RWPE2 (cell line): ENCODE measurements at regions not wholly inside any gene's neighbourhood (a gene's known extent, or its start where the extent isn't known, plus 50 kb on each side); places are given as distances from the start of the nearest gene placed in this dataset.

ENCODE experiments used
- ATAC-seq: fragments of 200-7000 bp; cut with Tn5 transposase; 3 replicates; pipeline ENCODE4 v1.9.1; 2021; ENCODE audit warnings: low read depth
- DNase-seq: peaks from one replicate; pipeline ENCODE4 v3.0.0-alpha.2; 2020; ENCODE audit warnings: low spot score
- H3K27ac ChIP-seq: fragments of 450-650 bp; 2 replicates; pipeline ENCODE4 v1.5.1; 2017; ENCODE audit warnings: mild to moderate bottlenecking; ENCODE audit not compliant: poor library complexity, severe bottlenecking
- H3K27me3 ChIP-seq: fragments of 250-450 bp; sonication (Bioruptor Pico); 2 replicates; pipeline ENCODE4 v1.5.1; 2021; ENCODE audit warnings: mild to moderate bottlenecking, moderate library complexity; ENCODE audit not compliant: insufficient read depth, poor library complexity, severe bottlenecking
- H3K36me3 ChIP-seq: fragments of 250-450 bp; sonication (Bioruptor Pico); 2 replicates; pipeline ENCODE4 v1.5.1; 2020; ENCODE audit warnings: low read depth, mild to moderate bottlenecking, moderate library complexity
- H3K4me1 ChIP-seq: fragments of 250-450 bp; sonication (Bioruptor Pico); 2 replicates; pipeline ENCODE4 v1.5.1; 2021; ENCODE audit warnings: mild to moderate bottlenecking, moderate library complexity; ENCODE audit not compliant: insufficient read depth, poor library complexity, severe bottlenecking
- H3K4me3 ChIP-seq: fragments of 250-450 bp; sonication (Bioruptor Pico); 2 replicates; pipeline ENCODE4 v1.5.1; 2021; ENCODE audit warnings: mild to moderate bottlenecking, moderate library complexity; ENCODE audit not compliant: severe bottlenecking
- H3K9me3 ChIP-seq: fragments of 250-450 bp; sonication (Bioruptor Pico); 2 replicates; pipeline ENCODE4 v1.5.1; 2021; ENCODE audit warnings: mild to moderate bottlenecking, moderate library complexity; ENCODE audit not compliant: severe bottlenecking
- CTCF ChIP-seq: fragments of 450-650 bp; IDR thresholded peaks from one replicate; pipeline ENCODE4 v1.5.1; 2017; ENCODE audit warnings: mild to moderate bottlenecking, moderate library complexity; ENCODE audit not compliant: poor library complexity, severe bottlenecking

GRCh38 chr2:186269536-186269935 is 216.5 kb upstream of the ZC3H15 start:
- H3K4me1 ChIP-seq, result no peaks in the 10 kb centered on the region
- DNase-seq, result no peak
- no peak overlapping the region for H3K27ac ChIP-seq
- H3K9me3 ChIP-seq, result no peaks in the 10 kb centered on the region
- no peak for TF ChIP-seq CTCF
- H3K4me3 ChIP-seq, result no peak overlapping the region
- ATAC-seq, result no peak
- no peaks in the 10 kb centered on the region for H3K27me3 ChIP-seq
- H3K36me3 ChIP-seq, result no peaks in the 10 kb centered on the region

- H3K4me1 ChIP-seq, result peaks cover 7% of the 10 kb centered on the region
- no peak overlapping the region for H3K27ac ChIP-seq
- TF ChIP-seq CTCF, result no peak
- ATAC-seq, result no peak
- no peaks in the 10 kb centered on the region for H3K27me3 ChIP-seq
- H3K9me3 ChIP-seq, result no peaks in the 10 kb centered on the region
- H3K4me3 ChIP-seq, result no peak overlapping the region
- no peaks in the 10 kb centered on the region for H3K36me3 ChIP-seq
- no peak for DNase-seq
These were observed 212.1 kb upstream of the ZC3H15 start for GRCh38 chr2:186273953-186274352.

GRCh38 chr2:186274936-186275575 is 211.0 kb upstream of the ZC3H15 start:
- Histone ChIP-seq H3K27ac (no peak overlapping the region), H3K4me1 (peaks cover 7% of the 10 kb centered on the region), H3K36me3 (no peaks in the 10 kb centered on the region), H3K4me3 (no peak overlapping the region), H3K9me3 (no peaks in the 10 kb centered on the region), H3K27me3 (no peaks in the 10 kb centered on the region)
- TF ChIP-seq CTCF, result no peak
- DNase-seq (no peak), ATAC-seq (peak; percentile 88)

- ATAC-seq, result no peak
- no peak for TF ChIP-seq CTCF
- DNase-seq, result no peak
These were observed 209.2 kb upstream of the ZC3H15 start for GRCh38 chr2:186276909-186277308.

GRCh38 chr2:186281726-186282125 is 204.3 kb upstream of the ZC3H15 start:
- ATAC-seq, result peak; percentile 35
- no peak for TF ChIP-seq CTCF
- H3K27me3 ChIP-seq, result no peaks in the 10 kb centered on the region
- no peaks in the 10 kb centered on the region for H3K36me3 ChIP-seq
- no peak overlapping the region for H3K27ac ChIP-seq
- no peak overlapping the region for H3K4me3 ChIP-seq
- peaks cover 8% of the 10 kb centered on the region for H3K4me1 ChIP-seq
- DNase-seq, result no peak
- no peaks in the 10 kb centered on the region for H3K9me3 ChIP-seq

More at GRCh38 chr2:186276909-186277308, 209.2 kb upstream of the ZC3H15 start:
- Histone ChIP-seq H3K4me1 (peaks cover 13% of the 10 kb centered on the region), H3K9me3 (no peaks in the 10 kb centered on the region), H3K4me3 (no peak overlapping the region), H3K27me3 (no peaks in the 10 kb centered on the region), H3K27ac (no peak overlapping the region), H3K36me3 (no peaks in the 10 kb centered on the region)
